ENCODE measurements at regions not wholly inside any gene's neighbourhood (a gene's known extent, or its start where the extent isn't known, plus 50 kb on each side); places are given as distances from the start of the nearest gene placed in this dataset.

DNA sequence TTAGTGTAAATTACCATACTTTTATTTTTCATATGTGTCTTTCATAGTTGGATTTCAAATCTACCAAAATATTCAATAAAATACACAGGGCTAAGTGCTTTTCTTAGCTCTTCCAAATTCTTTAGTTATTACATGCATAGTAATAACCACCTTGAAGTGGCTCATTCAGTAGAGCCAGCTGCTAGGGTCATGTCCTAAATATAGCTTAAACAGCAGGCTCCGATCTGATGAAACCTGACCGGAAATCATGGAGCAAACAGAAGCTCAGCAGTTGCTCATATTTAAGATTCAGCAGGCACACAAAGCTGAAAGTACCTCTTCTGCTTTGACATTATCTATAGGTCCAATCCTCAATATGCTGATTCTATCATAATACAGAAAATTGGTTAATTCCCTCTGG is 1470.4 kb downstream of the ADGRL3 start:
- peak overlapping the region; percentile 43 for H3K27ac ChIP-seq
- TF ChIP-seq, protein P1, sequence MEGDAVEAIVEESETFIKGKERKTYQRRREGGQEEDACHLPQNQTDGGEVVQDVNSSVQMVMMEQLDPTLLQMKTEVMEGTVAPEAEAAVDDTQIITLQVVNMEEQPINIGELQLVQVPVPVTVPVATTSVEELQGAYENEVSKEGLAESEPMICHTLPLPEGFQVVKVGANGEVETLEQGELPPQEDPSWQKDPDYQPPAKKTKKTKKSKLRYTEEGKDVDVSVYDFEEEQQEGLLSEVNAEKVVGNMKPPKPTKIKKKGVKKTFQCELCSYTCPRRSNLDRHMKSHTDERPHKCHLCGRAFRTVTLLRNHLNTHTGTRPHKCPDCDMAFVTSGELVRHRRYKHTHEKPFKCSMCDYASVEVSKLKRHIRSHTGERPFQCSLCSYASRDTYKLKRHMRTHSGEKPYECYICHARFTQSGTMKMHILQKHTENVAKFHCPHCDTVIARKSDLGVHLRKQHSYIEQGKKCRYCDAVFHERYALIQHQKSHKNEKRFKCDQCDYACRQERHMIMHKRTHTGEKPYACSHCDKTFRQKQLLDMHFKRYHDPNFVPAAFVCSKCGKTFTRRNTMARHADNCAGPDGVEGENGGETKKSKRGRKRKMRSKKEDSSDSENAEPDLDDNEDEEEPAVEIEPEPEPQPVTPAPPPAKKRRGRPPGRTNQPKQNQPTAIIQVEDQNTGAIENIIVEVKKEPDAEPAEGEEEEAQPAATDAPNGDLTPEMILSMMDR (conservative IDR thresholded peaks at IDR 0.05), result no peak

DNA sequence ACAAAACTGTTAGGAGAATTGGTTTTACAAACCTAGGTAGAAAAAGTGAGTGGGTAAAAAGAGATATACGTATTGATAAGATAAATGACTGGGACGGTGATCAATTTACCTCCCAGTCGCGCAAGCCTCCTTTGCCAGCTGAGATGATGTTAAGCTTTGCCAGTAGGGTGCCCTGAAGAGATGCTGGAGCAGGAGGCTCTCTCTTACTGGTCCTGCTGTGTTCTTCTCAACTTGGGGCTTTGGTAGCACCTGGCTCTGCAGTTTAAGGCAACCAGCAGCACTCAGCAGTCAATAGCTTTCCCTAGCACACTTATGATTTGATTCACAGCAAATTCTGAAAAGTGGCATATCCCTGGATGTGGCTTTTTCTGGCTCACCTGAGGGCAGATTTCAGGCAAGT is 1461.7 kb downstream of the ADGRL3 start:
- TF ChIP-seq, protein P1 (conservative IDR thresholded peaks at IDR 0.05), result no peak
- H3K27ac ChIP-seq, result no peak overlapping the region

DNA sequence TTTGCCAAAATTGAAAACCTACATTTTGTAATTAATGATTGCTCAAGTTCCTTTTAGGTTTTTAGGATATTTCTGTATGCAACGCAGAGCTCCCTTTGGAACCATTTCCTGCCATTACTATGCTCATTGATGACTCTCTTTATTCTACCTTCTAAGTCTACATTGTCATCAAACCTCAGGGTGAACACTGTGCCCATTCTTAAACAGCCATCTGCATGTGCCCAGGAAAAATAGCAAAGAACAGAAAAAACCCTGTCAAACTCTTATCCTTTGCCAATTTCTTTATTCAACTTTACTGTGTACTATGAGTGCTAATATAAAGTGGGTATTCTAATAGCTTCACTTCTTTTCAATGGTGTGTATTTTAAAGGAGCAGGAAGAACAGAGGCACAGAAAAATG is 1455.9 kb downstream of the ADGRL3 start:
- no peak overlapping the region for H3K27ac ChIP-seq
- TF ChIP-seq, protein P1 (conservative IDR thresholded peaks at IDR 0.05), result no peak

DNA sequence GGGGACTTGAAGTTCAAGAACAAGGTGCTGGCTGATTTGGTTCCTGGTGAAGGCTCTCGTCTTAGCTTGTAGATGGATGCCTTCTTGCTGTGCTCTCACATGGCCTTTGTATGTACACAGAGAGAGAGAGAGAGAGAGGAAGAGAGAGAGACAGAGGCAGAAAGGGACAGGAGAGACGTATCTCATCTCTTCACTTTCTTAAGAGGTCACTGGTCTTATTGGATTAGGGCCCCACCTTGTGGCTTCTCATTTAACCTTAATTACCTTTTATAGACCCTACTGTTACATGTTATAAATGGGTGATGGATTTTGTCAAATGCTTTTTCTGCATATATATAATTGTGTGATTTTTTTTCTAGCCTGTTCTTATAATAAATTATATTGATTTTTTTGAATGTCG is 1444.2 kb downstream of the ADGRL3 start:
- H3K27ac ChIP-seq, result no peak overlapping the region
- TF ChIP-seq, protein P1 (conservative IDR thresholded peaks at IDR 0.05), result peak; percentile 73

DNA sequence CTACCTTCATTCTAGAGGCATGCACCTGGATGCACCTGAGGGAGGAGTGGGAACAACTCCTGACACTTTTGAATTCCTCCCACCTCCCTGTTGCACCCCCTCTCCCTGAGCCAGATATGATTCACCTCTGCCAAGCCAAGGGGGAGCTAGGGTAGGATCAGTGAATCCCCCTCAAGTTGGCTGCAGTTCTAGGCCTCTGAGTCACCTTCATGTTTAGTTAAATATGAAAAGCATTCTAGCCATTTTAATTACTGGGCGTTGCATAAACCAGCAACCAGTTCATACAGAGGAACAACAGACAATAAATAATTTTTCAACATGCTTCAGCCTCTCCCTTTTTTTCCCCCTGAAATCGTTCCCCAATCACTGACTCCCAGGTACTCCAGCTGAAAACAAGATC is 1440.2 kb downstream of the ADGRL3 start:
- TF ChIP-seq, protein P1 (conservative IDR thresholded peaks at IDR 0.05), result no peak
- H3K27ac ChIP-seq, result no peak overlapping the region

DNA sequence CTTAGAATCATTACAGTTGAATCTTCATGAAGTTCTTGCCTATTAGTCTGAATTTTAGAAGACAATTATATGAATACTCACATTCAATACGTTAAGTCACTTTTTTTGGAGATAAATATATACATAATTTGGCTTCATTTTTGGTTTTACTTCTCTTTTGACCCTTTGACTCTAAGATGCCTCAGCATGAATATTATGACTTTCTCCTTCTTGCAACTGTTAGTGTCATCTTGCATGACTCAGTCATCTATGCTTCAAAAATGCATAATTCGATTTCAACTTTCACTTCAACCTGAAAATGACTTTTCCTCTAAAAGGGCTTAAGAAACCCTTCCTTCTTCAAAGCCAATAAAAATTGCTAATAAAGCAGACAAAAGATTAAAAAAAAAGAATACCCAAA is 1427.5 kb downstream of the ADGRL3 start:
- TF ChIP-seq, protein P1 (conservative IDR thresholded peaks at IDR 0.05), result no peak
- no peak overlapping the region for H3K27ac ChIP-seq

DNA sequence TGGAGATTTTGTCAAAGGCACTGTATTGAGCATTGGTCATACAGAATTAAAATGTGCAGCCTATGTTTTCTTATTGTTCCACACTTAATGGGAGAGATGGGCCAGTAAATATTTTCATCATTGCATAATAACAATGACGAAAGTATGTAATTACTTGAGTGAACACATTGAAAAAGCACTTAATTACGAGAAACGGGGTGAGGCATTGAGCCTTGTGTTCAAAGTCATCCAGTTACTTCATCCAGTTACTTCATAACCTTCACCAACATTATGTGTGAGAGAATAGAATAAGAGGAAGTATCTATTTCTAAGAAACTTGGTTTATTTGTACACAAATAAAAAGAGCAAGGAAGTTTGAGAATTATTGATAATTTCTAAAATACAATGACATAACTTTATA is 1427.0 kb downstream of the ADGRL3 start:
- H3K27ac ChIP-seq, result no peak overlapping the region
- TF ChIP-seq, protein P1 (conservative IDR thresholded peaks at IDR 0.05), result no peak

DNA sequence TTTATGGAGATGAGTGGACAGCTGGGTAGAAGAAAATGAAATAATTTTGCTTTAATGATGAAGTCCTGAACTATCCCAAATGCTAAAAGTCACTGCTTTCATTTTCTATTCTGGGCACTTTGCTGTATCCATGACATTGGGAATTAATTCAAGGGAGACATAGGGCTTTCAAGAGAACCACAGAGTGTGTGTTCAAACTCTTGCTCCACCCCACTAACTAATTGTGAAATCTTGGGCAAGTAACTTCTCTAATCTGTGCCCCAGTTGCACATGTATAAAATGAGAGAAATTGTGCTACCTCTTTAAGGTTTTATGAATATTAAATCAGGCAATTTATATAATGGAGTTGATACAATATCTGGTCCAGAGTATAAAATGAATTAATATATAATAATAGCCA is 1422.0 kb downstream of the ADGRL3 start:
- H3K27ac ChIP-seq, result no peak overlapping the region
- TF ChIP-seq, protein P1 (conservative IDR thresholded peaks at IDR 0.05), result no peak
